ENCODE measurements at regions not wholly inside any gene's neighbourhood (a gene's known extent, or its start where the extent isn't known, plus 50 kb on each side); places are given as distances from the start of the nearest gene placed in this dataset.

- no peak for TF ChIP-seq JUND (IDR thresholded peaks at IDR 0.05; ENCODE audit: low read depth)
- in situ Hi-C loops (cut with HindIII; ENCODE audit: low pct_unique_long_range_greater_than_20kb, low sequenced_read_pairs) = no loop called here
- DNase-seq (ENCODE audit: low read depth in 1 of 2, low spot score in 1 of 2) = no peak
Observed at GRCh38 chr14:101076451-101077198, 173.1 kb upstream of the RTL1 start.

DNA sequence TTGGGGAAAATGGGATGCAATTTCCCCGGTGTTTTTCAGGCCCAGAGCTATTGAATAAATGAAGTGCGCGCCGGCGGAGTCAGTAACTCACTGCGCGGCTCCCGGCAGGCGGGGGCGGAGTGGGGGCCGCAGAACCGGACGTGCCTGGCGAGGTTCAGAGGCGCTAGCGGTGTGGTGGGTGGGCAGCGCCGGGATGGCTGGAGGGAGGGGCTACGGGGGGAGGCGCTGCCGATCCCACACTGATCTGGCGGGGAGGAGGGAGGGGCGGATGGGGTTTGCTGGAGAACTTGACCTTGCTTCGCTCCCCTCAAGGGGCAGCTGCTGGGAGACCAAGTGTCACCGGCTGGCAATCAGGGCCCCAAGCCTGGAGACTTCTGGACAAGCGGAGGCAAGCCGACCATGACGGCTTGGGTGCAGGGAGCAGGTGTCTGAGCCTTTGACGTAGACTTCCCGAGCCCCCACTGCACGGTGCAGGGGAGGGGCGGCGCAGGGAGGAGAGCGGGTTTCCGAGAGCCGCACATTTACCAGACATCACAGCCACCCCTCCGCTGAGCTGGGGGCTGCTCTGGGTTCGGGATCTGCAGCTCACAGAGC, 174.1 kb upstream of the RTL1 start:
- no peak for TF ChIP-seq JUND (IDR thresholded peaks at IDR 0.05; ENCODE audit: low read depth)
- in situ Hi-C loops (cut with HindIII; ENCODE audit: low pct_unique_long_range_greater_than_20kb, low sequenced_read_pairs) = no loop called here
- no peak for DNase-seq (ENCODE audit: low read depth in 1 of 2, low spot score in 1 of 2)

DNA sequence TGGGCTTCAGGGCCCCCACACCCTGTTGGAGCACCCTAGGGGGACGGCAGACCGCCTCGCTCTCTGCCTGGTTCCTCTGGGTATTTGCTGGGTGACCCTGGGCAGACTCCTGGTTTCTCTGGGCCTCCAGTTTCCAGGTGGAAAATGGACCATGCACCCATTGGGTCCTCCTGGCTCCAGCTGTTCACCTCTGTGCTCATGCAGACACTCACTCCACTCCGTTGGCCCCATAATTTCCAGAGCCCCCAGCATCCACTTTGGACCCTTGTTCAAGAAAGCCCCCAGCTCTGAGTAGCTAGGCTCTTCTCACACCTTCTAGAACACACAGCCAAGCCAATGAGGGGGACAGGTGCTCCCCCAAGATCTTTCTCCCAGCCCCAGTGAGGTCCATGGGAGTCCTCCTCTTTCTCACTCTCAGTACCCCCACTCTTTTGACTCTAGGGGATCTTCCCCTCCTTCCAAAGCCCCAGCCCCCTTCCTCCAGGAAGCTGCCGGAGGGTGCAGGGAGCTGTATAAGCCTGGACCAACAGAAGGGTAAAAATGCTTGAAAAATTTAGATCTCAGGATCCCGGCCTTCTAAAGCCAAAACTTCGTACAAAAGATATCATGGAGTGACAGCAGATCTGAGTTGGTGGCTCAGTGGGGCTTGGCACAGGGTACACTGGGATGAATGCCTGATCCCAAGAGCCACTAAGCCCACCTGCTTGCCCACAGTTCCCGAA, 174.8 kb upstream of the RTL1 start:
- in situ Hi-C loops (cut with HindIII; ENCODE audit: low pct_unique_long_range_greater_than_20kb, low sequenced_read_pairs) = no loop called here
- DNase-seq (ENCODE audit: low read depth in 1 of 2, low spot score in 1 of 2) = no peak
- no peak for TF ChIP-seq JUND (IDR thresholded peaks at IDR 0.05; ENCODE audit: low read depth)

DNA sequence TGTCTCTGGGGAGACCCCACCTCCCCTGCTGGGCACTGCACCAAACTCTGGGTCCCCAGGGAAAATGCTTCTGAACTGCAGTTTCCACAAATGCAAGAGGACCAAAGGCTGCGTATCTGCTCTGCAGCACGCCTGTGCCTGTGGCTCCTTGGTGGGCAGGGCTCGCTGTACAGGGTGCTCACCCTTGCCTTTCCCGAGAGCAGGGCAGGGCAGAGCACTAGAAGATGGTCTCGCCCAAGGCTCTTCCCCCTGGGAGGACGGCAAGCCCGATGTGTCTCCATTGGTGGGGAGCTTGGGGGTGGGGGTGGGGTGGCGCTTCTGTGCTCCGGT, 175.3 kb upstream of the RTL1 start:
- in situ Hi-C loops (cut with HindIII; ENCODE audit: low pct_unique_long_range_greater_than_20kb, low sequenced_read_pairs) = no loop called here
- TF ChIP-seq JUND (IDR thresholded peaks at IDR 0.05; ENCODE audit: low read depth) = no peak
- no peak for DNase-seq (ENCODE audit: low read depth in 1 of 2, low spot score in 1 of 2)

DNA sequence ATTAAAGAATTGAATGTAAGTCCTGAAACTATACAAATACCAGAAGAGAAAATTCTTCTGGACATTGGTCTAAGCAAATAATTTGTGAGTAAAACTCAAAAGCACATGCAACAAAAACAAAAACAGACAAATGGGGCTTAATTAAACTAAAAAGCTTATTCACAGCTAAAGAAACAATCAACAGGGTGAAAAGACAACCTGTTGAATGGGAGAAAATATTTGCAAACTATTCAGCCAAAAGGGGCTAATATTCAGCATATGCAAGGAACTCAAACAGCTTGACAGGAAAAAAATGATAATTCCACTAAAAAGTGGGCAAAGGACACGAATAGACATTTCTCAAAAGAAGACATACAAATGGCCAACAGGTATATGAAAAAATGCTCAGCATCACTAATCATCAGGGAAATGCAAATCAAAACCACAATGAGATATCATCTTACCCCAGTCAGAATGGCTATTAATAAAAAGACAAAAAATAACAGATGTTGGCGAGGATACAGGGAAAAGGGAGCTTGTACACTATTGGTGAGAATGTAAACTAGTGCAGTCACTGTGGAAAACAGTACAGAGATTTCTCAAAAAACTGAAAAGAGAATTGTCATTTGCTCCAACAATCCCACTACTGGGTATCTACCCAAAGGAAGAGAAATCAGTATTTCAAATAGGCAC, 177.5 kb upstream of the RTL1 start:
- in situ Hi-C loops (cut with HindIII; ENCODE audit: low pct_unique_long_range_greater_than_20kb, low sequenced_read_pairs) = no loop called here
- no peak for DNase-seq (ENCODE audit: low read depth in 1 of 2, low spot score in 1 of 2)
- TF ChIP-seq JUND (IDR thresholded peaks at IDR 0.05; ENCODE audit: low read depth) = no peak

GRCh38 chr14:101082036-101082435, 178.5 kb upstream of the RTL1 start:
- TF ChIP-seq JUND (IDR thresholded peaks at IDR 0.05; ENCODE audit: low read depth) = no peak
- DNase-seq (ENCODE audit: low read depth in 1 of 2, low spot score in 1 of 2) = no peak
- in situ Hi-C loops (cut with HindIII; ENCODE audit: low pct_unique_long_range_greater_than_20kb, low sequenced_read_pairs) = no loop called here

DNA sequence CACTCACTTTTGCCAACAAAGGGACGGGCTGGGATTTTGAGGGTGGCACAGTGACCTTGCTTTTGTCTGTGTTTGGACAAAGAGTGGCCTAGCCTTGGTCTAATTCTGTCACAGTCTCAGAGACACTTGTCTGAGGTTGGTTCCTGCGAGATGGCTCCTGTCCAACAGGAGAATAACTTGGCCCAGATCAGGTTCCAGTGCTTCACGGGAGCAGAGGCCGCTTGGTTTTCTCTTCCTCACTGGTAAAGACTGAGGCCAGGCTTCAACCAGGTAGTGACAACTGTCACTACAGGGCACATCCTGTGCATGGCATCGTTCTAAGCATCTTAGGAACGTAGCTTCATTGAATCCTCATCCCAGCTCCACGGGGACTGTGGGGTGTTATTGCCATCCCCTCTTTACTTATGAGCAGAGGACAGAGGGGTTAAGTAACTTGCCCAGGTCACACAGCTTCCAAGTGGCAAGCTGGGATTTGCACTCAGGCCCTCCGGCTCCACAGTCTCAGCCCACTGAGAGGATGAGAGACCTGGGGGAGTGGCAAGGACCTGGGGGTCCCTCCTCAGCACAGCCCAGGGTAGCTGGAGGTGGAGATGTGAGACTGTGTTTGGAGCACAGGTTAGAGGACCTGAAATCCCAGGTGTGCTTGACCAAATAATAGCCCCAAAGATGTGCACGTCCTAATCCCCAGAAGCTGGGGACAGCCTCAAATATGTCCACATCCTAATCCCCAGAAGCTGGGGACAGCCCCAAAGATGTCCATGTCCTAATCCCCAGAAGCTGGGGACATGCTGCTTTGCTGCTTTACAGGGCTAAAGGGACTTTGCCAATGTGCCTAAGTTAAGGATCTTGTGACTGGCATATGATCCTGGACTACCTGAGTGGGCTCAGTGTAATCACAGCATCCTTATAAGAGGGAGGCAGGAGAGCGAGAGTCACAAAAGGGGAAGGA, 179.2 kb upstream of the RTL1 start:
- in situ Hi-C loops (cut with HindIII; ENCODE audit: low pct_unique_long_range_greater_than_20kb, low sequenced_read_pairs) = no loop called here
- TF ChIP-seq JUND (IDR thresholded peaks at IDR 0.05; ENCODE audit: low read depth) = no peak
- DNase-seq (ENCODE audit: low read depth in 1 of 2, low spot score in 1 of 2) = no peak

- peak in 1 of 2 experiments; percentile 48 for DNase-seq (ENCODE audit: low read depth in 1 of 2, low spot score in 1 of 2)
- in situ Hi-C loops (cut with HindIII; ENCODE audit: low pct_unique_long_range_greater_than_20kb, low sequenced_read_pairs) = no loop called here
- TF ChIP-seq JUND (IDR thresholded peaks at IDR 0.05; ENCODE audit: low read depth) = no peak
Observed at GRCh38 chr14:101083564-101084435, 180.3 kb upstream of the RTL1 start.

DNA sequence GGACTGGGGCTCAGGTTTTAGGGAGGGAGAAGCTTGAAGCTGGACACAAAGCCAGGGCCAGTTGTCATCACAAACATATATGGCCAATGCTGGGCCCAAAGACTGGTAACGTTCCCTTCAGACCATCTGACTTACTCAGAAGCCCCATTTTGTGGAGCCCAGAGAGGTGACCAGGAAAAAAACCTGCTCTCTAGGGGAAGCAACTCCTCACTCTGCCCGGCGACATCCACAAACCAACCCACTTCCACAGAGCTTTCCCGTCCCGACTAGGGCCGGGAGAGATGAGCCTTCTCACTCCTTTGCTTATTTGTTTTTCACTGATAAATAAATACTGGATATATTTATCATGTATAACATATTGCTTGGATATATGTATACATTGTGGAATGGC, 180.9 kb upstream of the RTL1 start:
- TF ChIP-seq JUND (IDR thresholded peaks at IDR 0.05; ENCODE audit: low read depth) = no peak
- in situ Hi-C loops (cut with HindIII; ENCODE audit: low pct_unique_long_range_greater_than_20kb, low sequenced_read_pairs) = no loop called here
- DNase-seq (ENCODE audit: low read depth in 1 of 2, low spot score in 1 of 2) = no peak

DNA sequence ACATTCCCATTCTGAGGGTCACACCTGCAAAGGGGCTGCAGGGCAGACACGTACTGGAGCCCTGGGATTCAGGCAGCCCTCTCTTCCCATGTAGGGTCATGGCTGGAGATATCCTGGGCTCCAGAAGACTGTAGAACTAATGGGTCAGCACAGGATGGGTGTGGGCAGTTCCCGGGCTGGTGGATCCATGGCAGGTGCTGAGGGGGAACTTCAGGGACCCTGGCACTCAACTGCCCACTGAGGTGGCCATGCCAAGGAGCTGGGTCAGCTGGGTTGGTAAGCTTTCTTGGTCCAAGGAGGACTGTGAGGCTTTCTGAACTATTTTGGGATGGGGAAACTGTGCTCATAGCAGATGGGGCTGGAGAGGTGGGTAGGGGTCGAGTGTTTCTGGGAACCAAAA, 183.4 kb upstream of the RTL1 start:
- DNase-seq (ENCODE audit: low read depth in 1 of 2, low spot score in 1 of 2) = no peak
- in situ Hi-C loops (cut with HindIII; ENCODE audit: low pct_unique_long_range_greater_than_20kb, low sequenced_read_pairs) = no loop called here
- TF ChIP-seq JUND (IDR thresholded peaks at IDR 0.05; ENCODE audit: low read depth) = no peak
